GM12891 (cell line): ENCODE measurements at regions not wholly inside any gene's neighbourhood (a gene's known extent, or its start where the extent isn't known, plus 50 kb on each side); places are given as distances from the start of the nearest gene placed in this dataset.

ENCODE experiments used
- DNase-seq: peaks from one replicate; pipeline ENCODE4 v3.0.0; 2011; ENCODE audit warnings: low spot score; ENCODE audit not compliant: insufficient read length
- FAIRE-seq: peaks from 2 replicates; lab custom pipeline; 2011; peaks lifted over from hg19 to GRCh38; lab: Jason Lieb, UNC
- PAX5 ChIP-seq: IDR thresholded peaks from 2 replicates; pipeline ENCODE4 v1.6.1; 2011; ENCODE audit warnings: low read length, moderate library complexity, mild to moderate bottlenecking; ENCODE audit not compliant: insufficient read depth, severe bottlenecking
- POLR2A ChIP-seq: IDR thresholded peaks from 2 replicates; pipeline ENCODE4 v1.6.1; 2011; ENCODE audit warnings: low read depth, low read length, control low read depth
- POLR2AphosphoS5 ChIP-seq: IDR thresholded peaks from 2 replicates; pipeline ENCODE4 v1.6.1; 2011; ENCODE audit warnings: low read depth, low read length, control low read depth
- POU2F2 ChIP-seq: IDR thresholded peaks from 2 replicates; pipeline ENCODE4 v1.6.1; 2011; ENCODE audit warnings: low read depth, mild to moderate bottlenecking, control low read depth, low read length, moderate library complexity
- SPI1 ChIP-seq: IDR thresholded peaks from 2 replicates; pipeline ENCODE4 v1.6.1; 2011; ENCODE audit warnings: low read depth, low read length, control low read depth
- TAF1 ChIP-seq: IDR thresholded peaks from 2 replicates; pipeline ENCODE4 v1.6.1; 2011; ENCODE audit warnings: low read depth, low read length, control low read depth

- DNase-seq (no peak), FAIRE-seq (no peak)
- TF ChIP-seq POLR2AphosphoS5 (no peak), TAF1 (no peak), POLR2A (no peak), SPI1 (no peak), POU2F2 (no peak), PAX5 (no peak)
These were observed 486.5 kb downstream of the GRXCR1 start for GRCh38 chr4:43379016-43379415.

- no peak for TF ChIP-seq POLR2AphosphoS5
- no peak for DNase-seq
- no peak for FAIRE-seq
These were observed 487.6 kb downstream of the GRXCR1 start for GRCh38 chr4:43380093-43380492.

GRCh38 chr4:43391069-43391468 lies 498.6 kb downstream of the GRXCR1 start:
- no peak for TF ChIP-seq POLR2A
- no peak for TF ChIP-seq PAX5
- TF ChIP-seq SPI1 = no peak
- no peak for TF ChIP-seq POLR2AphosphoS5
- no peak for TF ChIP-seq POU2F2
- TF ChIP-seq TAF1 = no peak
- no peak for FAIRE-seq
- DNase-seq = no peak

- FAIRE-seq (no peak), DNase-seq (no peak)
- TF ChIP-seq POU2F2 = no peak
- no peak for TF ChIP-seq POLR2AphosphoS5
- no peak for TF ChIP-seq TAF1
- no peak for TF ChIP-seq POLR2A
- no peak for TF ChIP-seq PAX5
- no peak for TF ChIP-seq SPI1
These were observed 502.5 kb downstream of the GRXCR1 start for GRCh38 chr4:43394976-43395375.

- DNase-seq (no peak), FAIRE-seq (no peak)
- no peak for TF ChIP-seq POLR2A
These were observed 507.2 kb downstream of the GRXCR1 start for GRCh38 chr4:43399726-43400125.

GRCh38 chr4:43402393-43402792 lies 509.9 kb downstream of the GRXCR1 start:
- FAIRE-seq (no peak), DNase-seq (no peak)
- TF ChIP-seq POLR2AphosphoS5 (no peak), TAF1 (no peak), SPI1 (no peak)

- FAIRE-seq = no peak
- no peak for TF ChIP-seq POU2F2
- no peak for TF ChIP-seq PAX5
- no peak for TF ChIP-seq SPI1
- TF ChIP-seq POLR2A = no peak
- TF ChIP-seq POLR2AphosphoS5 = no peak
- TF ChIP-seq TAF1 = no peak
- no peak for DNase-seq
These were observed 518.1 kb downstream of the GRXCR1 start for GRCh38 chr4:43410636-43411035.

- FAIRE-seq (no peak), DNase-seq (no peak)
- TF ChIP-seq POLR2A (no peak), SPI1 (no peak), TAF1 (no peak), POLR2AphosphoS5 (no peak), POU2F2 (no peak), PAX5 (no peak)
These were observed 518.7 kb downstream of the GRXCR1 start for GRCh38 chr4:43411226-43411625.

GRCh38 chr4:43423276-43423675 lies 530.8 kb downstream of the GRXCR1 start:
- FAIRE-seq (no peak), DNase-seq (no peak)
- no peak for TF ChIP-seq PAX5

- FAIRE-seq = no peak
- no peak for DNase-seq
- TF ChIP-seq POLR2A = no peak
- no peak for TF ChIP-seq TAF1
- TF ChIP-seq SPI1 = no peak
- no peak for TF ChIP-seq PAX5
- no peak for TF ChIP-seq POU2F2
- TF ChIP-seq POLR2AphosphoS5 = no peak
These were observed 532.7 kb downstream of the GRXCR1 start for GRCh38 chr4:43425206-43425605.

- no peak for DNase-seq
- no peak for TF ChIP-seq POU2F2
- TF ChIP-seq SPI1 = no peak
- no peak for TF ChIP-seq PAX5
- no peak for TF ChIP-seq TAF1
- no peak for TF ChIP-seq POLR2AphosphoS5
- no peak for TF ChIP-seq POLR2A
- no peak for FAIRE-seq
These were observed 542.8 kb downstream of the GRXCR1 start for GRCh38 chr4:43435291-43435690.
